ENCODE measurements at regions not wholly inside any gene's neighbourhood (a gene's known extent, or its start where the extent isn't known, plus 50 kb on each side); places are given as distances from the start of the nearest gene placed in this dataset.

DNA sequence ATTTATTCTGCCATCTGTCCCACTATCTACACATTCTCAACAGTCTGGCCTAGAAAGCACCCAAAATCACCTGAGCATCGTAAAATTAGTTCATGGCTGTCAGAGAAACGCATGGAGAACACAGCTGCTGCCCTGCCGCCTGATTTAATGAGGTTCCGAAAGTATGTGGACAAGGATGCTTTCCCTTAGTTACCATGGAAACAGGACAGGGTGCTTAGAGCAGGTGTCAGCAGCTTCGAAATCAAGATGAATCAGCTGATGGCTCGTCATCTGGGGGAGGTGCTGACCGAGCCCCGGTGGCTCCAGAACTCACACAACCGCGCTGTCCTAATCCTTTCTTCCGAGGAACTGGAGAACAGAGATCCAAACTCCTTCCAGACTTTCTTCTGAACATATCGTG, 151.5 kb downstream of the TEX36 start:
- TF ChIP-seq EP300 (IDR thresholded peaks at IDR 0.05), result no peak
- no peak for TF ChIP-seq EHF (CRISPR knock-in tag; IDR thresholded peaks at IDR 0.05)
- TF ChIP-seq, protein P1, sequence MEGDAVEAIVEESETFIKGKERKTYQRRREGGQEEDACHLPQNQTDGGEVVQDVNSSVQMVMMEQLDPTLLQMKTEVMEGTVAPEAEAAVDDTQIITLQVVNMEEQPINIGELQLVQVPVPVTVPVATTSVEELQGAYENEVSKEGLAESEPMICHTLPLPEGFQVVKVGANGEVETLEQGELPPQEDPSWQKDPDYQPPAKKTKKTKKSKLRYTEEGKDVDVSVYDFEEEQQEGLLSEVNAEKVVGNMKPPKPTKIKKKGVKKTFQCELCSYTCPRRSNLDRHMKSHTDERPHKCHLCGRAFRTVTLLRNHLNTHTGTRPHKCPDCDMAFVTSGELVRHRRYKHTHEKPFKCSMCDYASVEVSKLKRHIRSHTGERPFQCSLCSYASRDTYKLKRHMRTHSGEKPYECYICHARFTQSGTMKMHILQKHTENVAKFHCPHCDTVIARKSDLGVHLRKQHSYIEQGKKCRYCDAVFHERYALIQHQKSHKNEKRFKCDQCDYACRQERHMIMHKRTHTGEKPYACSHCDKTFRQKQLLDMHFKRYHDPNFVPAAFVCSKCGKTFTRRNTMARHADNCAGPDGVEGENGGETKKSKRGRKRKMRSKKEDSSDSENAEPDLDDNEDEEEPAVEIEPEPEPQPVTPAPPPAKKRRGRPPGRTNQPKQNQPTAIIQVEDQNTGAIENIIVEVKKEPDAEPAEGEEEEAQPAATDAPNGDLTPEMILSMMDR (IDR thresholded peaks at IDR 0.05), result no peak
- TF ChIP-seq POLR2A (IDR thresholded peaks at IDR 0.05; ENCODE audit: low read length), result no peak
- no peak for TF ChIP-seq CEBPB (IDR thresholded peaks at IDR 0.05)
- TF ChIP-seq MAFK (IDR thresholded peaks at IDR 0.05; ENCODE audit: partially characterized antibody), result no peak

Data from A549 (cell line).